ENCODE measurements at regions not wholly inside any gene's neighbourhood (a gene's known extent, or its start where the extent isn't known, plus 50 kb on each side); places are given as distances from the start of the nearest gene placed in this dataset.

DNA sequence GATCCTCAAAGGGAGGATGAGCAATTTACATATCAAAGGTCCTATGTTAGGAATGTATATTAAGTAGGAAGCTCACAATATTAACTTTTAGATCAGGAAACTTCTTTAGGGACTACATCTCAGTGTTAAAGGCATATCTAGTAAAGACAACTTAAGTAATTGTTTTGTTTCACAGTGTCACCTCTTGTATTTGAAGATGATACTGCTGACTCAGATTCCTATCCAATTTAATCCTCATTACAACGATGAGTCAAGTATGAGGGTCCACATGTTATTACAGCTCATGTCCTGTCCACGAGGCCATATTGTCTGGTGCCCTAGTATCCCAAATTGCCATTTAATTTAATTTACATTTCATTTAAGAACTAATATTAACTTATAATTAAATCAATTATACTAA, 523.9 kb downstream of the CCDC85A start:
- no peak for DNase-seq (ENCODE audit: low read depth)

- DNase-seq (ENCODE audit: low read depth), result peak; percentile 17
Measured at GRCh38 chr2:56709181-56709580, 525.4 kb downstream of the CCDC85A start.

- DNase-seq (ENCODE audit: low read depth), result peak; percentile 75
Measured at GRCh38 chr2:56713161-56713676, 529.4 kb downstream of the CCDC85A start.

DNA sequence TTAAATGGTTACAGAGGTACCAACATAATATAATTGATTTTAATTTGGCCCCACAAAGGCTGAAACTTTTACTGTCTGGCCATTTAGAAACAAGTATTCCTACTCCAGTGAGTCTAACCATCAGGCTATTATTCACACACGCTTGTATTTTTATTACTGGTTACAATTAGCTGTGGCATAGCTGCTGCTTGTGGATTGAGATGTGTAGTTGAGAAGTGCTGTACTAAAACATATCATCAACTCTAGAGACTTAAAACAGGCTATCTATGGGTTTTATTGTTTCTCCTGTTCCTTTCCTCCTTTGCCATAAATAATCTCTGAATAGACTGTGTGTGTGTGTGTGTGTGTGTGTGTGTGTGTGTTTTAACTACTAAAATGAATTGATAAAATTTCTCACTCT, 530.2 kb downstream of the CCDC85A start:
- DNase-seq (ENCODE audit: low read depth), result peak; percentile 9

DNA sequence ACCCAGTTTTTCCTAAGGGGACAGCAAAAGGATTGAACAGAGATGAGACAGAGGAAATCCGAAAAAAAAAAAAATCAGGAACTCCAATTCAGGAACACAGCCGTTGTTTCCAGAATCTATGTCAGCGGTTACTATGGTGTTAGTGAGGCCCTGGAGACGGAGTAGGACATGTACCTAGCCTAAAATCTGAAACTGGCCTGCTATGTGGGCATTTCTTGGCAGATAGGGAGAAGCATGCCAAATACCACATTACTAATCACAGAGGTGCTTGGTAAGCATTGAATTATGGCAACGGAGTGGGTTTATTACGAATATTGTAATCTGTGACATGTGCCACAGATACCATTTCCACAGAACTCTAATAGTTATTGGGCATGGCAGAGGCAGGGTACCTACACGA, 530.6 kb downstream of the CCDC85A start:
- peak; percentile 55 for DNase-seq (ENCODE audit: low read depth)

- no peak for DNase-seq (ENCODE audit: low read depth)
Measured at GRCh38 chr2:56715683-56716082, 531.9 kb downstream of the CCDC85A start.

DNA sequence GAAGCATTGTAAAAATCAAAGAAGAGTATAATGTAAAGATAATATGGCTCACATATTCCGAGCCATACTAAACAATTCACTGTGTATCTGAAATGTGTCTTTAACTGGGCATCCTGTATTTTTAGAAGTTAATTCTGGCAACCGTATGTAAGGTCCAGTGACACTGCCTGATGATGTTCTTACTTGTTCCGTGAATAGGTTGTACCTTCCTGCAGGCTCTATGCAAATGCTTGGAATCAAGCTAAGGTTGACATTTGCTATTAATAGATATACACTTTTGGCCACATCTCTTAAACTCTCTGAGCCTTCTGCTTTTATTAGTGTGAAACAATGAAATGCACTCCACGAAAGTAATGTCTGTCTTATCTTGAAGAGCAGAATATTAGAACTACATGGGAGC, 534.6 kb downstream of the CCDC85A start:
- DNase-seq (ENCODE audit: low read depth), result no peak

- DNase-seq (ENCODE audit: low read depth), result peak; percentile 13
Measured at GRCh38 chr2:56729212-56729611, 545.4 kb downstream of the CCDC85A start.

- DNase-seq (ENCODE audit: low read depth), result no peak
Measured at GRCh38 chr2:56732946-56733345, 549.2 kb downstream of the CCDC85A start.

DNA sequence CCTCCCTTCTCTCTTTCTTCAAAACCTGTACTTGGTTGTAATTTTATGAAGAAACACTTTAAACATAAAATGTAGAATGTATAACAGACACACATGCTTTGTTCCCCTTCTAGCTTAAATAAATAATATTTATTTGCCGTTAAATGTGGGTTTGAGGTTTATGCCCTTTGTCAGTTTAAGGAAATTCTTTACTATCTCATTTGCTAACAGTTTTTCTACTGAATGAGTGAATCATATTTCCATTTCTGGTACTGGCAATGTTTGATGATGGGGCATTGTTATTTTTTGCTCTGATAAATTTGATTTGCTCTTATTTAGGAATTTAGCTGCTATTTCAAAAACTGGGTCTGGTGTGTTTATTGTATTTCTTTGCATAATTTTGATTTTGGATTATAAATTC, 555.6 kb downstream of the CCDC85A start:
- no peak for DNase-seq (ENCODE audit: low read depth)

DNA sequence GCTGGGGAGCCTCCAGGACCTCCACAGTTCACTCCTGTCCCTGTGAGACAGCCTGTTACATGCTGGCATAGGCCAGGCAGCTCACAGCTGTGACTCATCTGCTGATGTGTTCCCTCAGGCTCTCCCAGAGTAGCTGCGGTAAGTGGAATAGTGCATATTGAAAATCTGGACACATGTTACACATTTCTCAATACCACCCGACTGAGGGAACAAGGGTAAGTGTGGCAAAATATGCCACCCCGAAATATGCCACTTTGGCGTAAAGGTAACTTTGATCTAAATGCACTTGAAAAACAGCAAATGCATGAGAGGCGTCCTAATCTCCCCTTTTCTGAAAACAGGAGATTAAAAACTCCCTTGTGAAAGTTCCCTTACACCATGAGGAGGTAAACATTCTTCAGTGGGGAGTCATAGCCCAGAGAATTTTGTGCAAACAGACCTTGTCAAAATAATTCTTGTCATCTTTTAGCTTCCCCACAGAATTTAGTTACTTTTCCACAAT, 557.9 kb downstream of the CCDC85A start:
- peak; percentile 97 for DNase-seq (ENCODE audit: low read depth)

DNA sequence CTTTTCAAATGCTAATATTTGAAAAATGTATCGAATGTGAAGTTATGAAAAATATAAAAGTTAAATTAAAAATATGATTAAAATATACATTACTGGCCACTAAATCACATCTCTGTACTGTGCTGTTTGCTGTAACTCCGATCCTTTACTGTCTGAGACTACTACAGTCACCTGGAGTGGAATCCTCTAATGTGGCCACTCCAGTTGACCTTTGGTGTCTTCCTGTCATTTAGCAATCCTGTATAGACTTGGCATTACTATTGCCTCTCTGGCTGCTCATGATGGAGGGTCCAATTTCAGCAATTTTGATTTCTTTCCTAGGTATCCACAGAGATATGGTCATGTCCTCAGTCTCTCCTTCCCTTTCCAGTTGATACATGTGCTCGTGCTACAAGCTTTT, 560.0 kb downstream of the CCDC85A start:
- no peak for DNase-seq (ENCODE audit: low read depth)

GRCh38 chr2:56749152-56749752, 565.5 kb downstream of the CCDC85A start:
- peak; percentile 43 for DNase-seq (ENCODE audit: low read depth)

GRCh38 chr2:56753182-56753581, 569.4 kb downstream of the CCDC85A start:
- DNase-seq (ENCODE audit: low read depth), result no peak

DNA sequence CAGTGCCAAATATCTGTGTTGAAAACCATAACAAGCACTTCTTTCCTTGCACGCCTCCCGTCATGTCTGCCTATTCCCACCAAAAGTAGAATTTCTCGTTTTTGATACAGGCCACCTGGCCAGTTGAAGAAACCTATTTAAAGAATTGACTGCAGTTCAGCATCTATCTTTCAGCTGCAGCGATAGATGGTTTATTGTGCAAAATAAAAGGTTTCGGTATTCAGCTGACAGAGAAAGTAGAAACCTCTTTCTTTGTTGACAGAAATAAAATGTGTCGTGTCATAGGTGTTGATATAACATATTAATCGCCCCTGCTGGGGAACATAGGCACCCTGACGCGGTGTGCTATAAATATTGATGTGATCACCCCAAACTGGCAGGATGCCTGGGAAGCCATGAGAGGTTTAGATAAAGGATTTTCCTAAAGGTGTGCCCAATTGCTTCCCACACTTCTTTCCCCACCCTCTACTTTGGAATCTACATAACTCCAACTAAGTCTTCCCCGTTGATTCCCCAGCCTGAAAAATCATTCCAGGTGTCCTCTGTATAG, 570.4 kb downstream of the CCDC85A start:
- DNase-seq (ENCODE audit: low read depth), result no peak

- no peak for DNase-seq (ENCODE audit: low read depth)
Measured at GRCh38 chr2:56754627-56755026, 570.8 kb downstream of the CCDC85A start.

GRCh38 chr2:56757884-56758545, 574.2 kb downstream of the CCDC85A start:
- DNase-seq (ENCODE audit: low read depth), result no peak

- no peak for DNase-seq (ENCODE audit: low read depth)
Measured at GRCh38 chr2:56763683-56764082, 579.9 kb downstream of the CCDC85A start.

- no peak for DNase-seq (ENCODE audit: low read depth)
Measured at GRCh38 chr2:56768973-56769372, 585.2 kb downstream of the CCDC85A start.

GRCh38 chr2:56770490-56770889, 586.7 kb downstream of the CCDC85A start:
- peak; percentile 5 for DNase-seq (ENCODE audit: low read depth)

DNA sequence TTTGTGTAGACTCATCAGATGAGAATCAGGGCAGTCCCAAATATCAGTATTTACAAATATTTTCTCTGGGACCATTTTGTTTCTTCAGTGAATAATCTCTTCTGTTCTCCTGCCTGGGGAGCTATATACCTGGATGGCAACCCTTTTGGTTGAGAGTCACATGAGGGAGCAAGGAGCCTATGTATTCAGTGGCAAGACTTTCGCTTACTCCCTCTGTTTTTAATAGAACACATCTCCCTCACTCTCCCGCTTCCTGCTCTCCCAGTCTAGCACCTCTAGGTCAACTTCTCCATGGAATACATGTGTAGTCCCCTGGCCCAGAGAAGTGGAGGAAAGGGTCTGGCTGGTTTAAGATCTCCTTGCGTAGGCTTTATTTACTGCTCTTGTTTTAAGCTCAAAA, 600.3 kb downstream of the CCDC85A start:
- no peak for DNase-seq (ENCODE audit: low read depth)

DNA sequence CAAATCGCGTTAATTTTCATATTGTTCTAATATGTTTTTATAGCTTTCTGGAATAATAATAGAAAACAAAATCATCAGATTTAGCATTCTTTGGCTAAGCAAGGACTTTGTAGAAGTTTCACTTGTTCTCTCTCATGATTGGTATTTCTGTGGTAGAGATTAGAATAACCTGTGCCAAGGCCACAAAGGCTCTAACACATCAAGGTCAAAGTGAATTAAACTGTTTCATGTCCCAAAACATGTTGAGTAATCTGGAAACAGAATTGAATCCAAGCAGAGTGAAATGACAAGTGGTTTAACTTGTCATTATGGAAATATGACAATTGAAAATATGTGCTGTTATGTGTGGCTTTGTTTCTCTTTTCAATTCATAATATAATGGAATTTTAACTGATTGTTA, 617.4 kb downstream of the CCDC85A start:
- no peak for DNase-seq (ENCODE audit: low read depth)

GRCh38 chr2:56801770-56802169, 618.0 kb downstream of the CCDC85A start:
- DNase-seq (ENCODE audit: low read depth), result no peak

Data from RPMI7951 (cell line).